ENCODE measurements at regions not wholly inside any gene's neighbourhood (a gene's known extent, or its start where the extent isn't known, plus 50 kb on each side); places are given as distances from the start of the nearest gene placed in this dataset.

DNA sequence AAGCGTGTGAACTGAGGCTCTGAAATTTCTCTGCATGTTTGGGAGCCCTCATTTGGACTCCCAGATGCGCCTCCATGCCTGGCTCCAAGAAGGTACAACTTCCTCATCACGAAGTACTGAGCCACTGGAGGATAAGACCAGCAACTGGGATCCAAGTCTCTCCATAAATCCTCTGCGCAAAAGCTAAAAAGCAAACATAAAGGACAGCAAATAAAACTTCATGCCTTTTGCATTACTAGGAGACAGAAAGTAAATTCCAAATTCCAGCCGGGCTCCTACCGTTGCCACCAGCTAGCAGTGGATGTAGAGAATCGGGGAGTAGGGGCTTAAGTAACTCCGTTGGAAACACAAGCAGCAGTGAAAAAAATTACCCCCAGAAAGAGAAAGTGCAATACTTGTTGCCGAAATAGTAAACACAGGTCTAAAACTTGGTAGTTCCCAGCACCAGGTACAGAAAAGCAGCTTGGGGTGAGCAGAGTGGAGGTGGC, 477.1 kb upstream of the TENM3 start:
- H3K4me1 ChIP-seq = no peaks in the 10 kb centered on the region
- intact Hi-C loops (cut with DNase I) = no loop called here
- H3K9me3 ChIP-seq = no peaks in the 10 kb centered on the region
- DNase-seq (no peak), ATAC-seq (no peak)
- TF ChIP-seq, protein P1, sequence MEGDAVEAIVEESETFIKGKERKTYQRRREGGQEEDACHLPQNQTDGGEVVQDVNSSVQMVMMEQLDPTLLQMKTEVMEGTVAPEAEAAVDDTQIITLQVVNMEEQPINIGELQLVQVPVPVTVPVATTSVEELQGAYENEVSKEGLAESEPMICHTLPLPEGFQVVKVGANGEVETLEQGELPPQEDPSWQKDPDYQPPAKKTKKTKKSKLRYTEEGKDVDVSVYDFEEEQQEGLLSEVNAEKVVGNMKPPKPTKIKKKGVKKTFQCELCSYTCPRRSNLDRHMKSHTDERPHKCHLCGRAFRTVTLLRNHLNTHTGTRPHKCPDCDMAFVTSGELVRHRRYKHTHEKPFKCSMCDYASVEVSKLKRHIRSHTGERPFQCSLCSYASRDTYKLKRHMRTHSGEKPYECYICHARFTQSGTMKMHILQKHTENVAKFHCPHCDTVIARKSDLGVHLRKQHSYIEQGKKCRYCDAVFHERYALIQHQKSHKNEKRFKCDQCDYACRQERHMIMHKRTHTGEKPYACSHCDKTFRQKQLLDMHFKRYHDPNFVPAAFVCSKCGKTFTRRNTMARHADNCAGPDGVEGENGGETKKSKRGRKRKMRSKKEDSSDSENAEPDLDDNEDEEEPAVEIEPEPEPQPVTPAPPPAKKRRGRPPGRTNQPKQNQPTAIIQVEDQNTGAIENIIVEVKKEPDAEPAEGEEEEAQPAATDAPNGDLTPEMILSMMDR (IDR thresholded peaks at IDR 0.05) = no peak
- H3K27me3 ChIP-seq = no peaks in the 10 kb centered on the region
- H3K36me3 ChIP-seq = no peaks in the 10 kb centered on the region
- H3K27ac ChIP-seq = no peak overlapping the region
- H3K4me3 ChIP-seq = no peak overlapping the region

DNA sequence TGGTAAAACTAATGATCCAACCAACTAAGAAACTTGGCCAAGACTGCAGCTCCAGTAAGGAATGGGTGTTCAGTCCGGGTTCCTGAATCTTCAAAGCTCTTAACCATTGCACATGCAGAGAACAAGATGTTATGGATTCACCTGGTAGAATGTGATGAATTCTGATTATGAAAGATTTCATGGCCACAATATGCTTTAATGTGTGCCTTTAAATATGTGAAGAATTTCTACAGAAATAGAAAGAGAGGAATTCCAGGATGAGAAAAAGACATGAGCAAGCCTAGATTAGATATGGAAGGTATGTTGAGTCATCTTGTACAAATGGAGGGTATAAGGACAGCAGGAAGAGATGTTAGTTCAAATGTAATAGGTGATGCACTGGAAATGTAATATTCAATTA, 472.2 kb upstream of the TENM3 start:
- Histone ChIP-seq H3K27ac (no peak overlapping the region), H3K27me3 (no peaks in the 10 kb centered on the region), H3K4me3 (no peak overlapping the region), H3K36me3 (no peaks in the 10 kb centered on the region), H3K9me3 (no peaks in the 10 kb centered on the region), H3K4me1 (no peaks in the 10 kb centered on the region)
- no peak for ATAC-seq
- TF ChIP-seq, protein P1 (IDR thresholded peaks at IDR 0.05) = no peak
- intact Hi-C loops (cut with DNase I) = no loop called here
- DNase-seq = no peak

GRCh38 chr4:181775298-181775697, 467.9 kb upstream of the TENM3 start:
- TF ChIP-seq, protein P1 (IDR thresholded peaks at IDR 0.05) = no peak
- H3K9me3 ChIP-seq = no peaks in the 10 kb centered on the region
- no peaks in the 10 kb centered on the region for H3K4me1 ChIP-seq
- no peaks in the 10 kb centered on the region for H3K36me3 ChIP-seq
- H3K4me3 ChIP-seq = no peak overlapping the region
- no peaks in the 10 kb centered on the region for H3K27me3 ChIP-seq
- ATAC-seq = no peak
- DNase-seq = no peak
- no peak overlapping the region for H3K27ac ChIP-seq
- intact Hi-C loops (cut with DNase I) = no loop called here

- Histone ChIP-seq H3K4me1 (no peaks in the 10 kb centered on the region), H3K27me3 (no peaks in the 10 kb centered on the region), H3K27ac (no peak overlapping the region), H3K36me3 (no peaks in the 10 kb centered on the region), H3K4me3 (no peak overlapping the region), H3K9me3 (no peaks in the 10 kb centered on the region)
- intact Hi-C loops (cut with DNase I) = no loop called here
- DNase-seq = no peak
- TF ChIP-seq, protein P1 (IDR thresholded peaks at IDR 0.05) = no peak
- ATAC-seq = no peak
Measured at GRCh38 chr4:181776264-181777054, 466.7 kb upstream of the TENM3 start.

GRCh38 chr4:181777518-181777917, 465.7 kb upstream of the TENM3 start:
- no peak for ATAC-seq
- Histone ChIP-seq H3K4me3 (no peak overlapping the region), H3K27ac (no peak overlapping the region), H3K4me1 (no peaks in the 10 kb centered on the region), H3K27me3 (no peaks in the 10 kb centered on the region), H3K9me3 (no peaks in the 10 kb centered on the region), H3K36me3 (no peaks in the 10 kb centered on the region)
- TF ChIP-seq, protein P1 (IDR thresholded peaks at IDR 0.05) = no peak
- intact Hi-C loops (cut with DNase I) = no loop called here
- no peak for DNase-seq
